Retina (tissue), 1 donor: ENCODE measurements at regions not wholly inside any gene's neighbourhood (a gene's known extent, or its start where the extent isn't known, plus 50 kb on each side); places are given as distances from the start of the nearest gene placed in this dataset.

Experiments used
- DNase-seq: peaks from one replicate; pipeline ENCODE4 v3.0.0-alpha.2; 2016

DNA sequence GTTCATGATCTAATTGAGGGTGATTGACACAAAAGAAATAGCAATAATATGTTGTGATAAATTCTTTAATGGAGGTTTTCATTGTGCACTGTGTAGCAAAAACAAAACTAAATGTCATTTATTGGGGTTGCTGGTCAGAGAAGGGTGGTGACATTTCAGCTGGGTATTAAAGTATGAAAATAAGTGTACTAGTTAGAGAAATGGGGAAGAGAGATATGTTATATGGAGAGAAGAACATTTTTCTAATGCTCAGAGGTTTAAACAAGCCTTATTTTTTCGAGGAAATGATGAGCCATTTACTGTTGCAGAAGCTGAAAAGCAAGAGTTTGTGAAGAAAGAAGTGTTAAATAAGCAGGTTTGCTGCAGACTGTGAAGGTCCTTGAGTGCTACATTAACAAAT is 142.7 kb upstream of the PAQR3 start:
- no peak for DNase-seq

GRCh38 chr4:79078339-79078738 is 139.1 kb upstream of the PAQR3 start:
- DNase-seq, result no peak

- DNase-seq, result no peak
Measured at GRCh38 chr4:79074040-79074439, 134.8 kb upstream of the PAQR3 start.

GRCh38 chr4:79073471-79073870 is 134.2 kb upstream of the PAQR3 start:
- DNase-seq, result no peak

DNA sequence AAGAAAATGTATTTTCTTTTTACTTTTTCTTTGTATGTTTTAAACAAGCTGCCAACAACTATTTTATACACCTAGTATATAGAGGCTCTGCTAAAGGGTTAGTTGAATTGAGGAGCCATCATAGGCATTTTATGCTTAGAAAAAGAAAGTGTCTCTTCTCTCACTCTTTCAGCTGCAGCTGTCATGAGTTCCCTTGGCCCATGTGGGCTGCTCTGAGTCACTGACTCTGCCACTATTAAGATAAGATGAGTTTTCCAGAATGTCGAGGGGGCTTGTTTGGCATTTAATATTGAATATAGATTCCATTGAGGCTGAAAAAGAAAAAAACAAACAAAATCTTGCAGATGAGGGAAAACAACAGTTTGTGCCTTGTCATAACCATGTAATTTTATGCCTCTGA is 126.0 kb upstream of the PAQR3 start:
- DNase-seq, result peak; percentile 16

DNA sequence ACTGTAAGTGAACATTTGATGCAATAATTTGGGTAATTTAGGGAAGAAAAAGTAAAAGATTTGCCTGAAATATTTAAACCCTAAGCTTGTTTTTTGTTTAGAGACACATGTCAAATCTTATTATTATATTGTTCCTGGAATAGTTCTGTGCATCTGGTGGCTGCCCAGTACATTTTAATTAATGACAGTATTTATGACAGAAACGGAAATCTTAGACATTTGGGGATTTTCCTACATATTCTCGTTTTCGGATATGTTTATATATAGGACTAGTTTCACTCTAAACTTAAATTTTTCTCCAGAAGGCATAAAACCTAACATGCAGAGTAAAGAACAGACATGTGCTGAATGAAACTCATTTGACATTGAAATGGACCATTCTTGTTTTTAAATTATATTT is 125.6 kb upstream of the PAQR3 start:
- no peak for DNase-seq

GRCh38 chr4:79059631-79060399 is 120.6 kb upstream of the PAQR3 start:
- no peak for DNase-seq

DNA sequence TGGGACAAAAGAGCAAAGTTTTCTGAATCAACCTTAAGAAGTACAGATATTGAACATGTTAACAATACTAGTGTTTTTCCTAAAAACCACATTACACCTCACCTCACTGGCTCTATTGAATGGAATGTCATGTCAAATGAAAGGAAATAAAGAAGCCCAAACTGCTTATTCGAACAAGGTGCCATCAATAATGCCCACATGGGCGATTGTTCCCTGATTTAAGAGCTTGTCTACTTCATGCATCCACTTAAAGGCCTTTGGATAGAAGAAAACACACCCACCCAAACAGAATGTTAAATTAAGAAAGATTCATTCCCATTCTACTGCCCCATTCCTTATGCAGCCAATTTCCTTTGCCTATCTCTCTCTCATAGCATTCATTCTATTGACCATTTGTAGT is 118.5 kb upstream of the PAQR3 start:
- DNase-seq, result no peak

DNA sequence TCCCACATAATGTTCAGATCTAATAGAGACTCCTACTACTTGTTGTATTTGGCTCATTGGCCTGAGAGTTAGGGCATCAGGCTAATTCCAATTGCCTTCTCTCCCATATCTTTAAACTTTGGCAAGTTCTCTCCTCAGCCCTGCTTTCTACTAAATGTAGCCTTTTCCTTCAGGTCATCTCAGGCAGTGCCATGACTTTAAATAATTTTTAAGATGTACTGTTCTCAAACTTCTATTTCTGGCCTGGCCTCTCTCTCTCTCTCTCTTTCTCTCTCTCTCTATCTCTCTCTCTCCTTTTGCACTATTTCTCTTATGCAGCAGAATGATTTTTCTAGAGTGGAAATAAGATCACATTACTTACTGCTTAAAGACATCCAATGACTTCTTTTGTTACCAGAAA is 114.5 kb upstream of the PAQR3 start:
- DNase-seq, result no peak

DNA sequence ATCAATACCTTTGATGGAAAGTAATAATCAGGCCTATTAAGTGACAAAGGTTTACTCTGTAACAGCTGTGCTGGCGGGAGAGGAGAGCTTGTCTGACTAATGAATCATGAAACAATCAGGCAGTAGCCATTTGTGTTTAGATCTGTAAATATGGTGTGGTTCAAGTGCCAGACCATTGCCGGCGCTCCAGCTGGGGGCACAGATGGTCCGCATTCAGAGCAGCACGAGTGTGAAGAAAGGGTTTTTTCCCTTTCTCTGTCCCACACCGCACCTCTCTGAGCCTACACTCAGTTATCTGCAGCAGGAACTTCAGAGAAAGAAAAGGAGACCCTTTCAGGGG is 111.3 kb upstream of the PAQR3 start:
- DNase-seq, result peak; percentile 74

GRCh38 chr4:79049840-79050540 is 110.8 kb upstream of the PAQR3 start:
- DNase-seq, result peak; percentile 79

DNA sequence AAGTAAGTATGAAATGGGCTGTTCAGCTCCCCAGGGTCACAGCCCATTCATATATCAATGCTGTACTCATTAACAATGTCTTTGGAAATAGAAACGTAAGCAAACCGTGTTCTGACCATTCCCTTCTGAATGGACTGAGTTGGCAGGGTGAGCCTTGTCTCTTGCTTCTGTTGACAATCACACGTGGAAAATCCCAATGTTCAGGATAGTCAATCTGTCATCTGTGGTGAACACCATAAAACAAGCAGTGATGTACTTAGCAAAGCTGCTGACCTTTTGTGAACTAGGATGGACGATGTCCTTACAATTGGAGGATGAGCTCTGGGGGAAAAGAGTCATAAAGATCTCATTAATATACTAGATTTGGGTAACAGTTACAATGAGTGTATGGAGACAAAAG is 109.6 kb upstream of the PAQR3 start:
- no peak for DNase-seq

- DNase-seq, result no peak
Measured at GRCh38 chr4:79047316-79047715, 108.1 kb upstream of the PAQR3 start.

GRCh38 chr4:79046016-79046592 is 106.9 kb upstream of the PAQR3 start:
- DNase-seq, result no peak

DNA sequence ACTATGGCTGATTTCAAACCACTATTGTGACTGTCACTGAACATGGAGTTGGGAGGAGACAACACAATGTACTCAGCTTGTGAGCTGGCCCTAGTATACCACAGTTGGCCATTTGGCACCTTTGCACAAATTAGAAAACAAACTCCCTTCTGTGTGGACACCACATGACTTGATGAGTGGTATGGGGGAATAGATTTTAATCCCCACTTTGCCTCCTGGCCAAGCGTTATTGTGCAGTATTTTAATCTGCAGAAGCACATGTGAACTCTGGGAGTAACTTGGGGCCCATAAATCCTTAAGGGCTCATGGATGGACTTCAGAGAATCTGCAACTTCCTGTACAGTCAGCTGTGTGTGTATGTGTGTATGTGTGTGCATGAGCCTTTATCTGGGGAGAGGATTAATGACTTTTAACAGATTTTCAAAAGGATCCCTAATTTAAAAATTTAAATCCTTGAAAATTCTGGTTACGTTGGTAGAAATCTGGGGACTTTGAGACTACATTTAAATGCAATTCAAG is 105.0 kb upstream of the PAQR3 start:
- DNase-seq, result no peak

GRCh38 chr4:79043138-79043537 is 103.9 kb upstream of the PAQR3 start:
- peak; percentile 42 for DNase-seq

- peak; percentile 35 for DNase-seq
Measured at GRCh38 chr4:79042079-79042674, 102.9 kb upstream of the PAQR3 start.

GRCh38 chr4:79034544-79034943 is 95.3 kb upstream of the PAQR3 start:
- DNase-seq, result no peak

- DNase-seq, result no peak
Measured at GRCh38 chr4:79030973-79031372, 91.7 kb upstream of the PAQR3 start.

- no peak for DNase-seq
Measured at GRCh38 chr4:79027656-79028055, 88.4 kb upstream of the PAQR3 start.

DNA sequence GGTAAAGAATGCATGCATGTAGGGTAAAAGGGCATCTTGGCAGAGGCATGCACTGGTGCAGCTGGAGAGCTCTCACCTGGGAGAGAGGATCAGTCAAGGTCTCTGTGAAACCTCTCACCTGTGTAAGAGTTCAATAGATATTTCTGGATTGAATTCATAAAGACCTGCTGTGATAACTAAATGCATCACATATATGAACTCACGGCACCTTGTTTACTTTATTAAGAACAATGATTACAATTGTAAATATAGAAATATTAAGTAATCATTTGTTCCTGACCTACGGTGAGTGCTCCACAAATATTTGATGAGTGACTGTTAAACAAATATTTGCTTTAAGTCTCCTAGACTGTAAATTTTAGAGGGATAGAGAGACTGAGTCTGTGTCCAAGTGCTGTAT is 85.9 kb upstream of the PAQR3 start:
- DNase-seq, result no peak

DNA sequence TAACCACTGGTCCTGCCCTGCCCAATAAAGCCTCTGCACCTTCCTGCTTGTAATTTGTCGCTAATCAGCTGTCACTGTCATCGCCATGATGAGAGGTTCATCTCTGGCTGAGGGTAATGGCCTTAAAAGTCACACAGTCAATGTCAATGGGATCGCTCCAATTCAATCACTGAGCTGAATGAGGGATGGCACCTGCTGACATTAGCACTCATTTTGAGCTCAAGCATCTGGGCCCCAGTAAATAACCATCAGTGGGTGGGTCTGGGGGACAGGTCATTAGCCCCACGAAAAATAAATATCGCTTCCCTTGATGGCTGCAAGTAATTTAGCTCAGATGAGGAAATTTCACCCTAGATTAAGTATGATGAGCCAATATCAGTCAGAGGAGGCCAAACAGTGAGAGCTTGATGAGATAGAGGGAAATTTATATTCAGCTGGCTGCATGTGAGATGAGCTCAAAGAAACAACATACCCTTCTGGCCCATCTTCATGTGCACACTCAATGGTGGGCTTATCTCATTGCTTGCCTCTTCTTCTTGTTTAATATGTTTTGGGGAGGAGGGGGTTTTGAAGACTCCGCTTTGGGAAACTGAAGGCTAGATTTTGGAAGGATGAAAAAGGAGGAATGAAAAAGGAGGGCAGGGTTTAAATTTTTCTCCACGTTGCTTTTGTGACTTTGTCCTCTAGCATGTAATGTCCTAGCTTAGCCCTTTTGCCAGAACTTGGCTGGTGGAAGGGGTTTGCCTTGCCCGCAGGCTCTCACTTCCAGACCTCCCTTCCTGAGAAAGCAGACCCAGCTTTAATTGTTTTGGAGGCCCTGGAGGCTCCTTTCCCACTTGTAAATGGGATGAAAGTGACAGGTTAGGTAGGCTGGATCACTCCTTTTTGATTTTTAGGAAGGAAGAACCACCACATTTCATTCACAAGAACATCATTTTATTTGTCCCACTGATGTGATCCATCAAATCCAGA is 84.8 kb upstream of the PAQR3 start:
- peak; percentile 42 for DNase-seq

DNA sequence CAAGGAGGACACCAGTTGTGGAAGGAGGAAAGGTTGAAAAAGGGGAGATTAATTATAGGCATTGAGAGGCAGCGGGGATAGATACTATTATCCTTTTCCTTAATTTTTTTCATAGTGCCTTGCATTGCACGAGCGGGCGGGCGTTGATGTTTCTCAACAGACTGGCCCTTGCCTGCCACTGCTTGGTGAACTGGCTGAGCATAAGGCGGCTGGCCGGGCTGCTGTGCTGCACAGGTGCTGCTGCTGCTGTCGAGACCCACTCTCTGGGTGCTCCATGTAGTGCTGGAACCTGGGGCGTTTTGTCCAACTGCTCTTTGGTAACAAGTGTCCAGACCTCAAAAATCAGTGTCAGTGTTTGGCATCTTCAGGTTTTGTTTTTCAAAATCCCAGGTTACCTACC is 83.3 kb upstream of the PAQR3 start:
- no peak for DNase-seq
